HUES48 (cell line): ENCODE measurements at regions not wholly inside any gene's neighbourhood (a gene's known extent, or its start where the extent isn't known, plus 50 kb on each side); places are given as distances from the start of the nearest gene placed in this dataset.

Source experiments
- H3K27ac ChIP-seq: one replicate; pipeline ENCODE4 v1.7.0; 2013; ENCODE audit warnings: low read depth, low read length, inconsistent platforms
- H3K27me3 ChIP-seq: 2 replicates; pipeline ENCODE4 v1.6.1; 2013; ENCODE audit warnings: mild to moderate bottlenecking, low read length; ENCODE audit not compliant: control insufficient read depth, insufficient read depth
- H3K36me3 ChIP-seq: 2 replicates; pipeline ENCODE4 v1.6.1; 2013; ENCODE audit warnings: low read length; ENCODE audit not compliant: control insufficient read depth, insufficient read depth
- H3K4me1 ChIP-seq: 2 replicates; pipeline ENCODE4 v1.6.1; 2013; ENCODE audit warnings: mild to moderate bottlenecking, low read length; ENCODE audit not compliant: control insufficient read depth, insufficient read depth
- H3K4me3 ChIP-seq: 2 replicates; pipeline ENCODE4 v1.5.1; 2013; ENCODE audit warnings: mild to moderate bottlenecking, low read depth, low read length
- H3K9ac ChIP-seq: 2 replicates; pipeline ENCODE4 v1.6.1; 2013; ENCODE audit warnings: mild to moderate bottlenecking, low read depth, low read length, moderate library complexity
- H3K9me3 ChIP-seq: 2 replicates; pipeline ENCODE4 v1.6.1; 2013; ENCODE audit warnings: low read length; ENCODE audit not compliant: control insufficient read depth, insufficient read depth

DNA sequence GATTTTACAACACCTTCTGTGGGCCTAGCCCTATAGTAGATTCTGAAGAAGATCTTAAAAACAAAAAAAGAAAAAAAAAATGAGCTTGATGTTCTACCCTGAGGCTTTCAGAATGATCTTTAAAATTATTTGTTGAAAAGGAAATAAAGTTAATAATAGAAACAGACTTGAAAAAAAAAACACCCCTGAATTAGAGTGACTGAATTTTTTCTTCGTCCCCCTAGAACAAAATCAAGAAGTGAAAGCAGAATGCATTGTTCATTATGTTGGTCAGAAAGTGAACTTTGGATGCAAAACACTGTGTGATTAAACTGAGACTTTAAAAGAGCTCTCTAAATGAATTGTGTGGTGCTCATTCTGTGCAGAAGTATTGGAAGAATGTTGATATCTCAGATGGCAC lies 1384.4 kb upstream of the PIK3C3 start:
- H3K9me3 ChIP-seq = no peaks in the 10 kb centered on the region
- H3K27me3 ChIP-seq = no peaks in the 10 kb centered on the region
- no peaks in the 10 kb centered on the region; the same call in 1 of the 2 replicates for H3K4me1 ChIP-seq
- no peak overlapping the region for H3K27ac ChIP-seq
- H3K9ac ChIP-seq = no peak overlapping the region
- H3K4me3 ChIP-seq = no peak overlapping the region
- H3K36me3 ChIP-seq = no peaks in the 10 kb centered on the region

DNA sequence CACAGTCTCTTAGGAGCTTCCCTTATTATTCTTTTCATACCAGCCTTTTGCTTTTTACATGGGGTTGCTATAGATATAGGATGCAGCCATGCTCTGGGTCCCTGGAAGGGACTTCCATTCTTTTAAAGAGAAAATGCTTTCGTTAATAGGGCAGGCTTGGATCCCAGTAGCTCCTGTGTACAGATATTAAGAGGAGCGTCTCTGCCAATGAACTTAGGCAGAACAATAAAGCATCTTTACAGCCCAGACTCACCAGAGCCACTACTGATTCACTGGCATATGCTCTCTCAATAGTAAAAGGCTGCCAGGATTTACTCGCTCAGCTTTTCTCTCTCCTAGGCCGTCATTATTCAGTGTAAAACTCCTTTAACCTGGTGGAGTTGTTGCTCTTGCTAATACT lies 1385.4 kb upstream of the PIK3C3 start:
- H3K27me3 ChIP-seq = no peaks in the 10 kb centered on the region
- H3K36me3 ChIP-seq = no peaks in the 10 kb centered on the region
- no peak overlapping the region for H3K27ac ChIP-seq
- H3K9me3 ChIP-seq = no peaks in the 10 kb centered on the region
- no peak overlapping the region for H3K4me3 ChIP-seq
- H3K9ac ChIP-seq = no peak overlapping the region
- H3K4me1 ChIP-seq = no peaks in the 10 kb centered on the region

DNA sequence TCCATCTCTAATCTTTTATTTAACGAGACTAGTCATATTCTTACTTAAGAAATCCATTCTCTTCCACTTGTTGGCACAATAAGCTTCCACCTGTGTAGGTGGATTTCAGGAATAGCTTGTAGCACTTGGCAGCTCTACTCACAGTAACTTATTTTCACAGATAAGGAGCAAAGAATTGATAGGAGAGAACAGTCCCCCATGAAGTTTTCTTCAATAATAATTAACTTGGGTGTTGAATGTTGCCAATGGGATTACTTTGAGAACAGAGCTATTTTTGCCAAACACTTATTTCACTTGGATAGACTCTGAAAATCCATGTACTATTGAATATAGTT lies 1388.6 kb upstream of the PIK3C3 start:
- H3K4me1 ChIP-seq = no peaks in the 10 kb centered on the region
- no peaks in the 10 kb centered on the region for H3K9me3 ChIP-seq
- H3K27me3 ChIP-seq = no peaks in the 10 kb centered on the region
- H3K36me3 ChIP-seq = no peaks in the 10 kb centered on the region
- no peak overlapping the region for H3K9ac ChIP-seq
- no peak overlapping the region for H3K4me3 ChIP-seq
- H3K27ac ChIP-seq = no peak overlapping the region

DNA sequence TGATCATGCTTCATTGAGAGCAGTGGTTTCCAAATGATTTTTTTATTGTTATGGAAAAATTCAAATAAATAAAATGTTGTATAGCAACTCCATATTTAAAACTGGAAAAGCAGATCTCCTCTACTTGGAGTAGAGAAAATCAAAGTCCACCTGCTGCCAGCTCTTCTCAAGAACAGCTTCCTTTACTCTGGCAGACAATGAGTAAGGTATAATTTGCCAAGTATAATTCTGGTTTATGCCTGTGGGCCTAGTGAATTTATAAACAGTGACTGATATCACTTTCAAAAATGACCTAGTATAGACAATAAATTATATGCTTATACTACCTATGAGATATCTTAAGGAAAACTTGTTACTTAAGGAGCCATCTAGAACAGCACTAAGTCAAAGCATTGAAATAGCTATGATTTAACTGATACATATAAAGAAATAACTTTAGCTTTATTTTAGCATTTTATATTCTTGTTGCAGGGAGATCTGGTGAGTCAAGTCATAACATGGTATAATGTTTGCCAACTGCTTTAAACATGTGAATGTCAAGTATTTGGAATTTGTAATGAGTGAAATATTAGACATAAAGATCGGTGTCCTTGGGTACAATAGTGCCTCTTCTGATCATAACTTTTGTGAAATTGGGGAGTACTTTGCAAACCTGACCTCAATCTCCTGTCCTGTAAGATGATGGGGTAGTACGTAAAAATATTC lies 1389.1 kb upstream of the PIK3C3 start:
- no peaks in the 10 kb centered on the region for H3K4me1 ChIP-seq
- no peaks in the 10 kb centered on the region for H3K9me3 ChIP-seq
- H3K36me3 ChIP-seq = no peaks in the 10 kb centered on the region
- H3K4me3 ChIP-seq = no peak overlapping the region
- H3K9ac ChIP-seq = no peak overlapping the region
- no peak overlapping the region for H3K27ac ChIP-seq
- no peaks in the 10 kb centered on the region for H3K27me3 ChIP-seq

DNA sequence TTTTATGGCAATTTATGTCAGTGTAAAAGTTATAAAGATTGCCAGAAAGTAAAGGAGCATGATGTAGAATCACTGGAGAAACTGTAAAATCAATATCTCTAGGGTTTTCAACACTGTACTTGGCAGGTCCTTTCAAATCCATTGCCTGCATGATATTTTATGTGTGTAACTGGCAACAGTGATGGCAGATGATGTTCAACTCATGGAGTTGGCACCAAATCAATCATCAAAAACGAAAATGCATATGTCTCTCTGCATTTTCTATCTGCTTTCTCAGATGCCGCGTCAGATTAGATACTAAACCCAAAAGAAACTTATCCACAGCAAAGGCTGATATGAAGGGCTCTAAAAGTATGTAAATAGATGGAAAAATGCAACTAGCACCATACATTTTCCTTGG lies 1395.5 kb upstream of the PIK3C3 start:
- Histone ChIP-seq H3K27me3 (no peaks in the 10 kb centered on the region), H3K9ac (no peak overlapping the region), H3K9me3 (no peaks in the 10 kb centered on the region), H3K36me3 (no peaks in the 10 kb centered on the region), H3K4me1 (no peaks in the 10 kb centered on the region), H3K4me3 (no peak overlapping the region), H3K27ac (no peak overlapping the region)

DNA sequence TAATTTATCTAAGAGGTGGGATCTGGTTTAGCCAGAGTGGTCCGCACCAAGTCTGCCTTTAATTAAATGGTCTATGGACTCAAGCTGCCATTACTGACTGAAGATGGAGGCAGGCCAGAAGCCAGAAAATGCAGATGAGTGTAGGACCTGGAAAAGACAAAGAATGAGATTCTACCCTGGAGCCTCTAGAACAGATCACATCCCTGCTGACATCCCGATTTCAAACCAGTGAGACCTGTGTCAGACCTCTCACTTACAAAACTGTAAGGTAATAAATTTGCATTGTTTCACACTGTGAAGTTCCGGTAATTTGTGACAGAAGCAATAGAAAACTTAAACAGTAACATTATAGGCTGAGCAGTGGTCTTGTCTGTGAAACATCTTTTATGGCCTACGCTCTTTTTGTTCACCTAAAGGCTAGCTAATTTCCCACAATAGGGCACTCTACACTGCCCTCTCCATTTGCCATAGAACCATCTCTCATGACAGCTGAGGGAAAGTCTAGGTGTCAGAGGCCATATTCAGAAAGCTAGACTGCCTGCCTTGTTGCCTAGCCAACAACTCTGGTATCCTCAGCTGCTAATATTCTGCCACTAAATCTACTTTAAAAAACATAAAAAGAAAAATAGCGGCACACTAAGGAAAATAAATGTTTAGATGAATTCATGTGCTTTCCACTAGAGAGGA lies 1396.2 kb upstream of the PIK3C3 start:
- H3K9me3 ChIP-seq = no peaks in the 10 kb centered on the region
- H3K4me3 ChIP-seq = no peak overlapping the region
- H3K27ac ChIP-seq = no peak overlapping the region
- no peak overlapping the region for H3K9ac ChIP-seq
- H3K36me3 ChIP-seq = no peaks in the 10 kb centered on the region
- peaks cover 6% of the 10 kb centered on the region; the same call in 1 of the 2 replicates for H3K4me1 ChIP-seq
- H3K27me3 ChIP-seq = no peaks in the 10 kb centered on the region

DNA sequence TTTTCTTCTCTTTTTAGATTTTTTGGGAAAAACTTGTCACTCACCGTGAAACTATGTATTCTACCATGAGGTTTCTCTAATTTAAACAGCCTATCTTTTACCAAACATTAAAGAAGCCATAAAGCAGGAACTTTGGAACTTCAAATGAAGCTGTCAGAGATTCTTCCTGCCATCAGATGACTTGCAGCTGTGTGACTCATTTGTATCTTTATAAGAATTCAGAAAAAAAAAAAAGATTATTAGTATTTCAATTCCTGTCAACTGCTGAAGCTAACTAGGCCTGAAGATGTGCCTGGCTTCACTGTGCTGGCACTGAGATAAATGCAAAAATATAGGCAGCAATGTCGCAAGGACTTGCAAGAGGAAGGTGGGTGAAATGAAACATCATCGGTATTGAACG lies 1399.1 kb upstream of the PIK3C3 start:
- H3K27ac ChIP-seq = no peak overlapping the region
- no peak overlapping the region for H3K4me3 ChIP-seq
- peaks cover 6% of the 10 kb centered on the region; the same call in 1 of the 2 replicates for H3K4me1 ChIP-seq
- no peaks in the 10 kb centered on the region for H3K9me3 ChIP-seq
- H3K27me3 ChIP-seq = no peaks in the 10 kb centered on the region
- H3K36me3 ChIP-seq = no peaks in the 10 kb centered on the region
- H3K9ac ChIP-seq = no peak overlapping the region

DNA sequence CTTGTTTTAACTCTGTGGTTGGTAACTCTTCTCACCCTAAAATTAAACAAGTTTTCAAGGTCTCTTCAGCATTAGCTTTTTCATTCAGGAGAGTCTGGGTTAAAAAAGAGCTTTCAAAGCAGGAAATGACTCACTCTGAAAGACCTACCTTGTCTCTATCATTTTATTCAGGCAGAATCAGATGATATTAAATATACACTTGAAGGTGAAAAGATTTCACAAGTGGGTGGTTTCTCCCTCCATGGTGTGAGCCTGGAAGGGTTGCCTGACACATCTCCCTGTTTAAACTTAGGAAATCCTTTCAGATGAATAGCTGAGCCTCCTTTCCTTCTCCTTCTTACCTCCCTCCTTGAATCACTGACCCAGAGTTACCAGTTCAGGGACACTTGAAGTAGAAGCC lies 1402.0 kb upstream of the PIK3C3 start:
- H3K27me3 ChIP-seq = no peaks in the 10 kb centered on the region
- H3K9me3 ChIP-seq = no peaks in the 10 kb centered on the region
- H3K27ac ChIP-seq = no peak overlapping the region
- H3K4me1 ChIP-seq = peaks cover 6% of the 10 kb centered on the region; the same call in 1 of the 2 replicates
- H3K9ac ChIP-seq = no peak overlapping the region
- no peaks in the 10 kb centered on the region for H3K36me3 ChIP-seq
- H3K4me3 ChIP-seq = no peak overlapping the region

DNA sequence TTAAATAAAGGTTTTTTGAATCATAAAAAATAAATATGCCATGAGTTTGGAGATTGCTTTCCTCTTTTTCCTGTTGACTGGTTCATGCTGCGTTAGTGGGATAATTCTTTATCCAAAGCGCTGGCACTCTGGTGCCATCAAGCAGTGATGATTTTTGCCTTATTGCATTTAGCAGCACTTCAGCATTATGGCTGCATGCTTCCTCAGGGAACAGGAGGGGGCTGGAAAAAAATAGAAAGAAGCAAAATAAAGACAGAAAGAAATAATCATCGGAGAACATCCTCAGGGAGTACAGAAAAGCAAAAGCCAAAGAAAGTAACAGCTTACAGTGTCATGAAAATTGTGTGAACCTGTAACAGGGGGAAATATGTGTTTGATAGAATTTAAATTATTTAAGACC lies 1408.2 kb upstream of the PIK3C3 start:
- no peaks in the 10 kb centered on the region for H3K9me3 ChIP-seq
- no peak overlapping the region for H3K4me3 ChIP-seq
- no peaks in the 10 kb centered on the region for H3K36me3 ChIP-seq
- H3K9ac ChIP-seq = no peak overlapping the region
- H3K27ac ChIP-seq = no peak overlapping the region
- H3K27me3 ChIP-seq = no peaks in the 10 kb centered on the region
- no peaks in the 10 kb centered on the region for H3K4me1 ChIP-seq

DNA sequence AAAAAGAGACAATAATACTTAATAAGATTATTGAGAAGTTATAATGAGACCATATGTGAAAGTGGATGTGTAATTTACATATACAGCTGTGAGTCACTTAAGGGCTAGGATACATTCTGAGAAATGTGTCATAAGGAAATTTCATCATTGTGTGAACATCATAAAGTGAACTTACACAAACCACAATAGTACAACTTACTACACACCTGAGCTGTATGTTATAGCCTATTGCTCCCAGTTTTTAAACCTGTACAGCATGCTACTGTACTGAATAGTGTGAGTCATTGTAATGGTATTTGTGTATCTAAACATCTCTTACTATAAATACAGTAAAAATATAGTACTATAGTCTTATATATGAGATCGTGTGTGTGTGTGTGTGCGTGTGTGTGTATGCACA lies 1420.3 kb upstream of the PIK3C3 start:
- H3K9ac ChIP-seq = no peak overlapping the region
- no peaks in the 10 kb centered on the region for H3K36me3 ChIP-seq
- H3K27ac ChIP-seq = no peak overlapping the region
- H3K4me3 ChIP-seq = no peak overlapping the region
- no peaks in the 10 kb centered on the region for H3K4me1 ChIP-seq
- H3K9me3 ChIP-seq = no peaks in the 10 kb centered on the region
- H3K27me3 ChIP-seq = no peaks in the 10 kb centered on the region

DNA sequence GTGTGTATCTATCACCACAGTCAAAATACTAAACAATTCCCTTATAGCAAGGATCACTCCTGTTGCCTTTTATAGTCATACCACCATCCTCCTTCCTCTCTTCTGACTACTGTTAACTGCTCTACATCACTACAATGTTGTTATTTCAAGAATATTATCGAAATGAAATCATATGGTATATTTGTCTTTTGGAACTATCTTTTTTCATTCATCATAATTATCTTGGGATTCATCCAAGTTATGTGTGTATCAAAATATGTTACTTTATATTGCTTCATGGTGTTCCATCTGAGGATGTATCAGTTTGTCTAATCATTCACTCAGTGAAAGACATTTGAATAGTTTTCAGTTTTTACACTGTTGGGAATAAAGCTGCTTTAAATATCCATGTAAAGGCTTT lies 1423.0 kb upstream of the PIK3C3 start:
- H3K9ac ChIP-seq = no peak overlapping the region
- H3K27ac ChIP-seq = no peak overlapping the region
- no peaks in the 10 kb centered on the region for H3K9me3 ChIP-seq
- no peaks in the 10 kb centered on the region for H3K36me3 ChIP-seq
- H3K4me1 ChIP-seq = no peaks in the 10 kb centered on the region
- H3K27me3 ChIP-seq = no peaks in the 10 kb centered on the region
- H3K4me3 ChIP-seq = no peak overlapping the region
